CD4-positive, alpha-beta T cell treated with Interferon alpha-2 for 1 hour (primary cell): ENCODE measurements at regions not wholly inside any gene's neighbourhood (a gene's known extent, or its start where the extent isn't known, plus 50 kb on each side); places are given as distances from the start of the nearest gene placed in this dataset.

Experiments used
- DNase-seq, 2 donors: peaks; one replicate each; pipeline ENCODE4 v3.0.0-alpha.2; 2020 to 2022

DNA sequence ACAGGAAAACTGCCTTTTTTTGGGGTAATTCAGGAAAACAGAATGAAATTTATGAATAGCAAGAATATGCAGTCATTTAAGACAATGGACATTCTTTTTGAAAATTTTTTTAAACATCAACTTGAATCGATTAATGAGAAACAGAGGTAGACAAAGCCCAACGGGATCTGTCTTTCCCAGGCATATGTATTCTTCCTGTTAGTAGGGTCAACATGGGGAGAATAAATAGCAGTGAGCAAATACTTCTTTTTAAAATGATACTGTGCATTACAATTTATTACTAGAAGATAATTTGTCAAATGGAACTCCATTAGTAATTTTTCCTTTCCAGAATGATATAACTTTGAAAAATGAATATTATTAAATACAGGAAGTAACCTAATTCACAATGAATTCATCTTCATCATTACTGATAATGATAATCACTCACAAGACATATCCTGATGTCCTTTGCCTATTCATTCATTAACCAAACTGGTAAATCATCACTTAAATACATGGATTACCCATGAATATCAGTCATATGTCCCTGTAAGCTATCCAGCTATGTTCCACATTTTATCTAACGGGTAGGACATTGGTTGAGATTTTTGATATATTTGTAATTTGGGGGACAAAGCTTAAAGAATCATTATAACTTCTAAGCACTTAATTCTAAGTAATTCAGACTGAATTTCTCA lies 209.2 kb upstream of the CDIN1 start:
- no peak for DNase-seq

DNA sequence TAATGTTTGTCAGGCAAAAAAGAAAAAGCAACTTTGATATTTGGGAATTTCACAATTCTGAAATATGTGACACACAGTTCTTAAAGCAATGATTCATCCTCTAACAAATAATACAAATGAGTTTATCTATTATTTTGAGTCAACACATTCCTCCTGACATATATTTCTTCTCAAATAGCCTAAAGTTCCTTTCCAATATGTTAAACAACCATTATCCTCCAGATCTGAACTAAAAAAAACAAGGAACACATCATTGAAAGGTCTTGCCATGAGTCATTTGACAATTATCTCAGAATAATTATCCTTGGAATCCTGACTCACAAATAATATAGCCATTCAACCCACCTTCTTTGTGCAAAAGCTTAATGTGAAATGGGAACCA lies 208.7 kb upstream of the CDIN1 start:
- DNase-seq: no peak

DNA sequence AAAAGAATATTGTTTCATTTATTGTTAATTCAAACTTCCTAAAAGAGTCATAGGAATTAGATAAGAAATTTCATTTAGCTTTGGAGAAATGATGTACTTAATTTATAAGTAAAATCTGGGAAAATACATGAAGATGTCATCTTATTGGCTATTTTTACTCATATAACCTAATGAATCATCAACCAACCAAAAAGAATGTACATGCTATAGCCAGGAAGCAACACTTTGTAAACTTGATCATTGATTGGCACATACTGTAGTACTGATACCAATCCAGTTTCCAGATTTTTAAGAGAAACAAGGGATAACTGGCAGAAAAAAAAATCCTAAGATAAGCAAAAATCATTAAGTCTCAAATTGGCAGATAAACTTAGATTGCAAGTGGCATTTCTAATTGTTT lies 207.9 kb upstream of the CDIN1 start:
- no peak for DNase-seq

DNA sequence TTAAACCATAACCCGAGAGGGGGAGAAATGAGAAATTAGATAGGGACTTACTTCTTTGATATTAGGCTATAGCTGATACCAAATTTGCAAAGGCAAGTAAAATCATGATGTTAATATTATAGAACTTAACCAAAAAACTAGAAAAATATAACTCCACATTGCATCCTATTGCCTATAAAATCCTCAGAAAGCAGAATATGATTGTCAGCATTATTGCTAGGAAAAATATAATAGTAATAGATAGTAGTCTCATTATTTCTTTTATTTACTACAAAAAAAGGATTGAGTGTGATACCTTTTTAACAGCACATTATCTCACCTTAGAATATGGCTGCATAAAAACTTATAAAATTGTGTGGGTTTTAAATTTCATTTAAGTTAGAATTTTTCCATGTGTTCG lies 206.5 kb upstream of the CDIN1 start:
- DNase-seq: no peak

DNA sequence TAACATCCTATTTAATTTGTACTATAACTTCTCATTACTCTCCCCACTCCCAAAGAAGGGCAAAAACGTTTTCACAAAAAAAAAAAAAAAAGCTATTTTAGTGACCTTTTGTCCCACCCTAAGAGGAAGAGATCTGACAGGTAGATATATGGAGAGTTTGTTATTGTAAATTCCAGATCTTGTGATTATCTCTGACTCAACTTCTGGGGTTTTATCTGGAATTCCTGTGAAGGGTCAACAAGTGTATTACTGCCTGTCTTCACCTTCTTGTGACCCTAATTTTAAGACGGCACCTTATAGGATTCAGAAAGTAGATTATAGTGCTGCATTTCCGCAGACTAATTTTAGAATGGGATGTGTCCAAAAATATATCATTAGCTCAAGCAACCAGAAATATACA lies 205.9 kb upstream of the CDIN1 start:
- no peak for DNase-seq

DNA sequence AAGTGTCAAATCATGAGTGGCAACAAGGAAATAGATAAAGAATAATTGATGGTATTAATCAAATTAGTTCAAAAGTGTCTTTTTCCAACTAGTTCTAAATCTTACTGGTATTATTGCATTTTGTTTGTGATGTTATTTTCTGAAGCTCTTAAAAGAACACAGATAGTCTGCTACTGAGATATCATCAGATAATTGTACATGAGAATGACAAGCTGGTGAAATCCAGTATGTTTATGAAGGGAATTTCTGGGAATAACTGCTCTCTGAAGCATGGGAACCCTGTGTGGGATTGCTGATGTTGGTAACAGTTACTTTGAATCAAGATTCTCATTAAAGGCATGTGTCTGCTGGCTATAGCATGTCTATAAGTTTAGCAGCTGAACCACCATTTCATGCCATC lies 190.3 kb upstream of the CDIN1 start:
- no peak for DNase-seq

DNA sequence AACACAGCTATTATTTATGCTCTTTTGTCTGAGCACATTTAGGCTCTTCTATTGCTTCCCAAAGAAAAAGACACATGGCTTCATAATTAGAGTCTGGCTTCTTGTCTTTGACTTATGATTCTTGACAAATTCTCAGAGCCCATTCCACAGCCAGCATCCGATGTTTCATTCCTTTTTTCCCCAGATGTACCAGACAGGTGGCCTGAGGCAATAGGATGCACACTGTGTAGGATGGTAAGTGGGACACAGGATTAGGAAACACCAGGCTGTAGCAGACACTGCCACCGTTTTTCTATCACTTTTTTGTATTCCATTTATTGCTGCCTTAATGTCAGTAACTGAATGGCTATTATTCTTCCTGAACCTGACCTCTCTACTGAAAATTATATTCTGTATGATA lies 188.9 kb upstream of the CDIN1 start:
- DNase-seq: no peak

DNA sequence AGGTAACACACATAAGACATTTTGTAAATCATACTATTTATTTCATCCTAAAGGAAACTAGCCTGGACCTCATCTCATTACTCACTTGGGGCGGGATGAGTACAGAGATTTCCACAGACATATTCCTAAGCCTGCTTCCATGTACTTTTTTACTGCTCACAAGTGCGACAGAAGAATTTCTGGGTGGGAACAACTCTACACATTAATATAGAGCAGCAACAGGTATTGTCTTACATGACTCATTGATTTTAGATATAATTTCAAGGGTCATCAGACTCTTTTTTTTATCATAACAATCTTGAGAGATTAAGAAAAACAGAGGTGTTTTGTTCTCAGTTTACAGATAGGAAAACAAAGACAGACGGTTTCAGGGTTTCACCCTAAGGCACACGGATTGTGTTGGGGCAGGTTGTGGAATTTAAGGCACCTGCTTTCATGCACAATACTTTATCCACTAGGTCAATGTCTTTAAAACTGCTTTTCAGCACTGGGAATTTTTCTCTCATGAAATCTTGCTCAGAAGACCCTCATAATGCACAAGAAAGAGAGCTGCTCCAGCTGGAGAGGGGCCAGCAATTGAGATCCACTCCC lies 186.7 kb upstream of the CDIN1 start:
- DNase-seq: no peak

DNA sequence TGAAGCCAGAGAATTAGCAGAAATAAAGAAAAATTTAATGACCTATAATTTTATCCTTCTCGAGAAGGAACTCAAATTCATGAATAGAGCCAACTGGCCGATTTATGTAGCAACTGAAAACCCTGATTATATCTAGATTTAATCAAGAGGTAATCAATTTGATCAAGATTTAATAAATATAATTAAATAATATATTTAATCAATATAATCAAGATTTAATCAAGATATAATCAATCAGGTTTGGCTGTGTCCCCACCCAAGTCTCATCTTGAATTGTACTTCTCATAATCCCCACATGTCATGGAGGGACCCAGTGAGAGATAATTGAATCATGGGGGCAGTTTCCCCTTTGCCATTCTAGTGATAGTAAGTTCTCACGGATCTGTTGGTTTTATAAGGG lies 181.2 kb upstream of the CDIN1 start:
- no peak for DNase-seq

DNA sequence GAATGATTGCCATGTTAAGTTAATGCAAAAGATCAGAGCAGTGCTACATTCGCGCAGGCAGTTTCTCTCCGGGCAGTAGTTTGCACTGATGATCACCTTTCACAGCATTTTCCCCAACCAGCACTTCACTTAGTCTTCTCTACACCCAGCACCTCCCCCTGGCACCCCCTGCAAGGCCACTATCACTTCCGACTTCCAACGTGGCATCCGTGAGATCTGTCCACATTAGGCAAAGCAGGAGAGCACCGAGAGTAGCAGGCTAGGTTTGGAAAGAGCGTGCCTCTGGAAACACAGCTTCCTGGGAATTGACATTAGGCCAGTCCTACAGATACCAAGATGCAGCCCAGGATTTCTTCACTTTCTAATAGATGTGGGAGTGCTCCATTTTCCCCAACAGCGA lies 180.2 kb upstream of the CDIN1 start:
- DNase-seq: no peak

DNA sequence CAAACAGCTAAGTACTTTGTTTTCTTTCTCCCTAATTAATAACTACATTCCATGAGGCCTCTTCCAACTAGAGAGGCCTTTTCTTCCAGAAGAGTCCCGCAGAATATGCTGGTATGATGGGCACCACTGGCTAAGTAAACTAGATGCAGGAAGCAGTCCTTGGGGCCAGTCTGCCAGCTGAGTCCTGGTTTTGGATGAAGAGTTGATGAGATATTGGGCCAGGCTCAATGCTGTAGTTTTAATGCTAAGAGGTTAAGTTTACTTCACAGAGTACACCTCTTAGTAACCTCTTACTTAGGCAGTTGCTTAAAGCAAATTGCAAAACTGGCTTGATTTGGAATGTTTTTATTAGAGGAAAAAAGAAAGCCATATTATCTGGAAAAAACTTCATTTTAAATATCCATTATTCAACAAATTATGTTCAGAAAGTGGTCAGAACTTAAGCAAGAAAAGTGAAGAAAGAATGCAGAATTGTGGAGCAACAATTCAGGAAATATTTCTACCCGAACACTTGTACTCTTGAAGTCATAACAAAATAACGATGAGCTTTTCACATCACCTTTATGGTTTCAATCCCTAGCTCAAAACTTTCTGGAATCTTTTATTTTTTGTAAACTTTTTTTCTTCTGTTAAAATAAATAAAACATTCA lies 178.4 kb upstream of the CDIN1 start:
- DNase-seq: no peak

DNA sequence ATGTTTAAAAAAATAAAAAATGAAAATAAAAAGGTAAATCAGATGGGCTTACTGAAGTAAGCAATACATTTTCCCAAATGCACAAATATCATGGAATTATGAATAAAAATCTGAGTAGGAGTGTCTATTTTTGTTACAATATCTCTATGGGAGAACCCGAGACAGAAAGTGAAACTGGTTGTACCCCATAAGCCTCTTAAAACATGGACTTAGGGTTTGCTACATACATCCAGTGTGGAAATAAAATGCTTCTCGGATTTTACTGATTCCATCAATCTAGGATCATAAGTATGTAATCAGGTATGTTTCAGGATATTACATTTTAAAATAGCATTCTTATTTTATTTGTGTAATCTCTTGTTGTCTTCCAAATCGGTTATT lies 177.8 kb upstream of the CDIN1 start:
- no peak for DNase-seq

DNA sequence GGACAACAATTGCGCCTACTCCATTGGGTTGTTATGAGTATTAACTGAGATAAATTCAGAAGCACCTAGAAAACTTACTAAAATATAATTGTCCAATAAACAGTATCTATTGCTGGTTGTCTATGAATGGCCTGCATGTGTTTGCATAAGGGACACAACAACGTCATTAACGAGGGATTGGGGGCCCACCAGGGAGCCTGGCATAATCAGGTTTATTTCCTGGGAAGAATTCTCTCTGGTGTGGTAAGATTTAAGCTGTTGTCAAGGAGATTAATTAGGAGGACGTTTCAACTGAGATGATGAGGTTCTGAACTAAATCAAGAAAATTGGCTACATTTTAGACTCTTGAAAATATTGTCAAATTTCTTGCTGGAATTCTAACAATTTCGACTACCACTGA lies 176.1 kb upstream of the CDIN1 start:
- DNase-seq: no peak

DNA sequence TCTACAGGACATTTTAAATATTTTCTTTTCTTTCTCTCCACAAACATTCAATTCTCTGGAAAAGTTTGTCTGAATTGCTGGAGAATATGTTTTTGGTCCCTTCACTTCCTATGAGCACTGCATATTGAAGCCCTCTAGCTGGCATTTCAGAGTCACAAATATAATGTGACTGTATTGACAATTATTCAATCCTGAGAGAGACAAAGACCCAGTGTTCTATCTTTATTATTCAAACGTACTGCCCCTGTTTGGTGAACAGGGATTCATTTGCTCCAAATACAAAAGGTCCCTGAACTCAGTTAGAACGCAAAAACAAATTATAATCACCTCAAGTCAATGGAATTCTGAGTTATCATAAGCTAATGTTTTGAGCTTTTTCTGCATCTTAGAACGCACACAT lies 173.1 kb upstream of the CDIN1 start:
- no peak for DNase-seq

DNA sequence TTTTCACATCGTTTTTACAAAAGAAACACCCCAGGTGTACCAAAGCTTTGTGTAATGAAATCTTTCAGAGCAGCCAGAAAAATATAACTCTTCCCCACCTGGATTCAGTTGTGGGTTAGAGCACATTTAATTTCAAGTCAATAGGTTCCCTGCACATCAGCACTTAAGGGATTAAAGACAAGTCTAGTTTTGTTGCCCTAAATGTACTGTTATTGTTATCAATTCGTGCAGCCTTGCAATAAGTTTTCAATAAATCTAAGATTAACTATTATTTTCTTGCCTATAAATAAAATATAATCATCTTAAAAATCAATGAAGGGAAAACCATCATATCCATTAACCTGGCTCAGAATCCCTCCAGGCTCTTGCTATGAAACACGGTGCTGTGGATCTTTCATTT lies 172.5 kb upstream of the CDIN1 start:
- DNase-seq: no peak

DNA sequence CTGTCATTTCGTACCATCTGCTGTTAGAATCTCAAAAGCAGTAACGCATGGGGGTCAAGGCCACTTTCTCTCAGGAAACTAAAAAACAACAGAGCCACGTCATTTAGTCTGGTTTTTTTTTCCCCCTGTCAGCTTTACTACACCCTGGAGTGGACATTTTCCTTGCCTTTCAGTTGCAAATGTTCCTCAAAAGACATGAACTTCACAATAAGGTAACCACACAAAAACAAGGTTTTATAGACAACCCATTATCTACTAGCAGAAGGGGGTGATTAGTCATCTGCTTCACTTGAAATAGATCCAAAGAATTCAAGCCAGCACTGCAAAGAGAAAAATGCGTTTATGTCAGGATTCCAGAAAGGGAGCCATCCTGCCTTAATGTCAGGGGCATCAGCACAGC lies 171.8 kb upstream of the CDIN1 start:
- no peak for DNase-seq

DNA sequence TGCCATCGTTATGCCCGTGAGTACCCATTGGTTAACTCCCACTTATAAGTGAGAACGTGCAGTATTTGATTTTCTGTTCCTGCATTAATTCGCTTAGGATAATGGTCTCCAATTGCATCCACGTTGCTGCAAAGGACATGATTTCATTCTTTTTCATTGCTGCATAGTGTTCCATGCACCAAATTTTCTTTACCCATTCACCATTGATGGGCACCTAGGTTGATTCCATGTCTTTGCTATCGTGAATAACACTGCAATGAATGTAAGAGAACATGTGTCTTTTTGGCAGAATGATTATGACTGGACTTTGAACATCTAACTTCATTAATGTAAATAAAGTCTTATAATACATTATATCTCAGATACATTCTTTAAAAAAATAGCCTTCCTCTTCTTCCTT lies 169.6 kb upstream of the CDIN1 start:
- DNase-seq: no peak

DNA sequence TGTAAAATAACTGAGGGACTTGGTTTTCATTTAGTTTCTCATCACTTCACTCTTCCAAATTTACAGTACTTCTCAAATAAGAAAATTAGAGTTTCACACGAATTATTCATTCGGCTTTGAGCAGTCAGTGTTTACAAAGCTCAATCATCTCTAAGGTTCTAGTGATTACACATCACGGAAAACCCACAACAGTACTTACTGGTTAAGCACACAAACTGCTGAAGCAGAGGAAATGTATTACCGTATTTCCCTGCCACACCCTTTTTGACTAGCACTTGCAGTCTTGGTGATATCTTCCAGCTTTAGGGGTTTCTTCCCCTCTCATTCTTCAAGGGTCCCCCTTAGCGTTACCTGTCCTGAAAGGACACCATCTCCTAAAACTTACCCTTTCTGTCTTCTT lies 164.8 kb upstream of the CDIN1 start:
- no peak for DNase-seq

DNA sequence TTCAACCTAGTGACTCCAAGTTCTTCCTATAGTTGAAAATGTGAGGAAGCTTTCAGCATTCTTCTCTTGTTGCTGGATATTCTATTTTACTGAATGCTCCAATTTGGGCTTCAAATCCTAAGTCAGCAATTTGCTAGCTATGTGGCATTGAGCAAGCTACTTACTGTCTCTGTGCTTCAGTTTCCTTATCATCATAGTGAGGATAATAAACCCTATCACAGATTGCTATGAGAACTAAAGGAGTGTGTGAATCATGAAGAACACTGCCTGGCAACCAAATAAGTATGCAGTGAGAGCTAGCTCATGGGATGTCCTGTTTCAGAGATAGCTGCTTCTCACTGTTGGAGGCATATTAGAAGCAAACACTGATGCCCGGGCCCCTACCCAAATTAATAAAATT lies 163.8 kb upstream of the CDIN1 start:
- DNase-seq: no peak

DNA sequence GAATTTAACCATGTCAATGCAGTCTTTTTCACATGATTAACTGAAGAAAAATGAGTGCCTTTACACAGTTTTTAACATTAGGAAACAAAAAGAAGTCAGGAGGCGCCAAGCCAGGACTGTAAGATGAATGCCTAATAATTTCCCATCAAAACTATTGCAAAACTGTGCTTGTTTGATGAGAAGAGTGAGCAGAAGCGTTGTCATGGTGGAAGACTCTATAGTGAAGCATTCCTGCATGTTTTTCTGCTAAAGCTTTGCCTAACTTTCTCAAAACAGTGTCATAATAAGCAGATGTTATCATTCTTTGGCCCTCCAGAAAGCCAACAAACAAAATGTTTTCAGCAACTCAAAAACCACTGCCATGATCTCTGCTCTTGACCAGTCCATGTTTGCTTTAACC lies 156.8 kb upstream of the CDIN1 start:
- DNase-seq: no peak

DNA sequence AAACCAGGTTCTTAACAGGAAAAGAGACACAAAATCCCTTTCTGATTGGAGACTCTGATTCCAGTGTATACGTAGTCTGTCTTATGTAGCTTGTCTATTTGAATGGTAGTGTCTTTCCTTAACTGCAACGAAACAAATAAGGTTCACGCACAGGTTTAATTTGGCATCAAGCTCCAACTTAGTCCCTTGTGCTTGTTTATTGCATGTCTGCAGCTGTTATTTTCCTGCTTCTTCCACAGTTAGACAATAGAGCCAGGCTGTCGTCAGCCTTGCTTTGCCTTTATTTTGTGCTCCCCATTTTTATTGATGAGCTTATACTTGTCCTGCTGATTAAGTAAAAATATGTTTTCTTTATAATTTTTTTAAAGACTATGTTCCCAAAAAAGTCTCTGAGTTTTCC lies 152.7 kb upstream of the CDIN1 start:
- DNase-seq: no peak

DNA sequence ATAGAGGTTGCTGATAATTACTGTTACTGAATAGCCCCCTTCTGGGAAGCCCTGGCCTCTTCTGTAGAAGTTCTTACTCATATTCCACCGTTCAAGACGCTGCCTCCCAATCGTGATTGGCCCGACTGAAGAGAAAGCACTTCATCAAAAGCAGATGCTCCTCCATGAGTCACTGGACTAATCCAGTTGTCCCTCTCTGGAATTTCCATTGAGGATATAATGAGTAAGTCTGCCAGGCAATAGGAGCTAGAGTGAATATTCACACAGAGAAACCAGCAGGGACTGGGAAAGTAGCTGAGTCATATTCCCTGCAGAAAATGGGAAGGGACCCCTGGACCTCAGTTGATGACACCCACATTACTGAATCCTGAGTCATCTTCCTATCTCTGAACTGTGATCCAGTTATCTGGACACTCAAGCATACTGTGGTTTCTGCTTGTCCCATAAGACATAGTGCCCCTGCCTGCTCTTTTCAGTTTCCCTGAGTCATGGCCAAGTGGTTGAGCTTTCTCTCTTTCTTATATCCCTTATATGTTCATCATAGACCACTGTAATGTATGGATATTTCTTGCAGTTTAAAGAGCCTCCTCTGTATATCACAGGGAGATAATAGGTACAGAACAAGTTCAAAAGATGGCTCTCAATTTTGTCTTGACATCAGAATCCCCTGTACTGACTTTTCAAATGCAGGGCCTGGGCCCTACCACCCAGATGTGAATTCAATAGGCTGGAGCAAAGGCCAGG lies 151.2 kb upstream of the CDIN1 start:
- no peak for DNase-seq

DNA sequence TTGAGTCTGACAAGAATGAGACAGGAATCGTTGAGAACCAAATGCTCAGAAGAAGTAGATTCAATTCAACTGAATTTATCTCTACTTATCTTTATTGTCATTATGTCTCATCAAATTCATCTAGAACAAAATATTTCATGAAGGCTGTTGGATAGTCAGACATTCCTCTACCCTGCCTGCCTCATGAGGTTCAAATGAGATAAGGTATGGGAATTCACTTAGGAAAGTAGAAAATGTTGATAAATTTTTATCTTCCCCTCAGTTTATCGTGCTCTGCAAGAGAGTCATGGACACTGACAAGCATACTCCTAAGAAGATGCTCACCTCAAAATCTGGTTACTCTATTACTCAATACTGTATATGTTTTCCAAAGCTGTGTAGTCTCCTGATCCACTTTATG lies 149.7 kb upstream of the CDIN1 start:
- no peak for DNase-seq

DNA sequence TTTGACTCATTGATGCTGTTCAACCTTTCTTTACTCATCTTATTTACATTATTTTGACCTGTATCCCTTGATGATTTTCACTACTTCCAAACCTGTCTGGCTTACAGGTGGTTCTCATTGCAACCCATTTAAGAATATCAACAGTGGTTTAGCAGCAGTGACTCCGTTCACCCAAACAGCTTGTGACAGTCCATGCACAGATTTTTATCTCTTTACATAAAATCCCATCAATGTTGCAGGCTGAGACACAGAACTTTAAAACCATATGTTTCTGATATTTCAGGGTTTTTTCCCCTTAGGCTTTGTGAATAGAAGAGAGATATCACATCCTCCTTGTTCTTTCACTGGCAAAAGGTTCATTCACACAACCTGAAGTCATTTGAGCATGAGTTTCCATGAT lies 149.1 kb upstream of the CDIN1 start:
- DNase-seq: no peak
